Activated CD4-positive, CD25-positive, alpha-beta regulatory T cell treated with anti-CD3 and anti-CD28 coated beads, Interleukin-2, amount 50 U/mL, for 24 hours (primary cell): ENCODE measurements at regions not wholly inside any gene's neighbourhood (a gene's known extent, or its start where the extent isn't known, plus 50 kb on each side); places are given as distances from the start of the nearest gene placed in this dataset.
A peak's percentile ranks its signal among the peaks of the same experiment; 100 is the strongest.

Experiments used
- ATAC-seq, 2 donors: fragments of 150-1000 bp; cut with Tn5 transposase; one replicate each; pipeline ENCODE4 v1.10.0; 2021; ENCODE audit warnings: mild to moderate bottlenecking in 1 of 2, moderate library complexity in 1 of 2

- no peak for ATAC-seq
Observed at GRCh38 chr11:72525466-72525865, 91.1 kb upstream of the CLPB start.

- ATAC-seq, result no peak
Observed at GRCh38 chr11:72524711-72525110, 90.4 kb upstream of the CLPB start.

- ATAC-seq, result no peak
Observed at GRCh38 chr11:72523991-72524390, 89.7 kb upstream of the CLPB start.

- ATAC-seq, result no peak
Observed at GRCh38 chr11:72522186-72522585, 87.9 kb upstream of the CLPB start.

GRCh38 chr11:72521664-72522063 lies 87.3 kb upstream of the CLPB start:
- no peak for ATAC-seq

- no peak for ATAC-seq
Observed at GRCh38 chr11:72520815-72521214, 86.5 kb upstream of the CLPB start.

- ATAC-seq, result peak; percentile 56 to 78
Observed at GRCh38 chr11:72519882-72520281, 85.6 kb upstream of the CLPB start.

GRCh38 chr11:72519220-72519881 lies 85.0 kb upstream of the CLPB start:
- peak; percentile 31 to 32 for ATAC-seq

- no peak for ATAC-seq
Observed at GRCh38 chr11:72514331-72514730, 80.0 kb upstream of the CLPB start.

GRCh38 chr11:72513411-72513810 lies 79.1 kb upstream of the CLPB start:
- no peak for ATAC-seq

GRCh38 chr11:72512956-72513355 lies 78.6 kb upstream of the CLPB start:
- no peak for ATAC-seq

GRCh38 chr11:72511393-72512047 lies 77.2 kb upstream of the CLPB start:
- ATAC-seq, result no peak

- ATAC-seq, result no peak
Observed at GRCh38 chr11:72507050-72507449, 72.7 kb upstream of the CLPB start.

GRCh38 chr11:72497731-72498130 lies 63.4 kb upstream of the CLPB start:
- no peak for ATAC-seq

- no peak for ATAC-seq
Observed at GRCh38 chr11:72494109-72494429, 59.7 kb upstream of the CLPB start.

GRCh38 chr11:72493426-72494108 lies 59.2 kb upstream of the CLPB start:
- no peak for ATAC-seq

GRCh38 chr11:72491001-72491400 lies 56.7 kb upstream of the CLPB start:
- no peak for ATAC-seq
